Epithelial cell of proximal tubule (primary cell): ENCODE measurements at regions not wholly inside any gene's neighbourhood (a gene's known extent, or its start where the extent isn't known, plus 50 kb on each side); places are given as distances from the start of the nearest gene placed in this dataset.

Experiments used
- DNase-seq: peaks from one replicate; pipeline ENCODE4 v3.0.0-alpha.2; 2011; ENCODE audit warnings: low read depth
- H3K4me3 ChIP-seq: 2 replicates; pipeline ENCODE4 v1.5.1; 2011; ENCODE audit warnings: low read depth, mild to moderate bottlenecking, low read length
- TF ChIP-seq, protein P1 (sequence below): conservative IDR thresholded peaks from 2 replicates; pipeline ENCODE4 v1.5.1; 2012; ENCODE audit warnings: low read depth, mild to moderate bottlenecking, low read length

DNA sequence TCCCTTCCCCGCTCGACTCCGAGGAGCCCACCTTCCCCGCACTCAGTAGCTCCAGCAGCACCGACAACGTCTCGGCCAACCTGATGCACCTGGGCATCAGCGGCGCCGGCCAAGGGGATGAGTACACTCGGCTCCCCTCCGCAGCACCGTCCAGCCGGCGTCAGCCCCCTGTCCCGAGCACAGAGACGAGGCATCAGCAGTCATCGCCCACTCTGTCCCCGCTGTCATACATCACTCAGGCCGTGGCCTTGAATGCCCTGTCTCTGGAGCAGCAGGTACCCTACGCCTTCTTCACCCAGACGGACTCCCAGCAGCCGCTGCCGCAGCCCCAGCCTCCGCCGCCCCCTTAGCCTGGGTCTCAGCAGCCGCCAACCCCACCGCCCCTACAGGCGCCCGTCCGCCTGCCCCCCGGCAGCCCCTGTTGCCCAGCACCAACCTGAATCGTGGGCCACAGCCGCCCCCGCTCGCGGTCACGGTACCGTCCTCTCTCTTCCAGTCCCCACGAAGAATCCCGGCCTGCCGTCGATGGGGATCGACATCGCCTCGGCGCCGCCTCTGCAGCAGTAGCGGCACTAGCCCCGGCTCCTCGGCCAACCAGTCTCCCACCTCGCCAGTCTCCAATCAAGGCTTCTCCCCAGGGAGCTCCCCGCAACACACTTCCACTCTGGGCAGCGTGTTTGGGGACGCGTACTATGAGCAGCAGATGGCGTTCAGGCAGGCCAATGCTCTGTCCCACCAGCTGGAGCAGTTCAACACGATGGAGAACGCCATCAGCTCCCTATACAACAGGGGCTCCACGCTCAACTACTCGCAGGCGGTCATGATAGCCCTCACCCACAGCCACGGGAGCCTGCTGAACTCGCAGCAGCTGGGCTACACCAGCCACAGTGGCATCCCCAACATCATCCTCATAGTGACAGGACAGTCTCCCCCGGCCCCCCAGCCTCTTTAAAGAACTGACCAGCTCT, 1195.9 kb upstream of the CHAC2 start:
- no peak overlapping the region for H3K4me3 ChIP-seq
- TF ChIP-seq, protein P1, sequence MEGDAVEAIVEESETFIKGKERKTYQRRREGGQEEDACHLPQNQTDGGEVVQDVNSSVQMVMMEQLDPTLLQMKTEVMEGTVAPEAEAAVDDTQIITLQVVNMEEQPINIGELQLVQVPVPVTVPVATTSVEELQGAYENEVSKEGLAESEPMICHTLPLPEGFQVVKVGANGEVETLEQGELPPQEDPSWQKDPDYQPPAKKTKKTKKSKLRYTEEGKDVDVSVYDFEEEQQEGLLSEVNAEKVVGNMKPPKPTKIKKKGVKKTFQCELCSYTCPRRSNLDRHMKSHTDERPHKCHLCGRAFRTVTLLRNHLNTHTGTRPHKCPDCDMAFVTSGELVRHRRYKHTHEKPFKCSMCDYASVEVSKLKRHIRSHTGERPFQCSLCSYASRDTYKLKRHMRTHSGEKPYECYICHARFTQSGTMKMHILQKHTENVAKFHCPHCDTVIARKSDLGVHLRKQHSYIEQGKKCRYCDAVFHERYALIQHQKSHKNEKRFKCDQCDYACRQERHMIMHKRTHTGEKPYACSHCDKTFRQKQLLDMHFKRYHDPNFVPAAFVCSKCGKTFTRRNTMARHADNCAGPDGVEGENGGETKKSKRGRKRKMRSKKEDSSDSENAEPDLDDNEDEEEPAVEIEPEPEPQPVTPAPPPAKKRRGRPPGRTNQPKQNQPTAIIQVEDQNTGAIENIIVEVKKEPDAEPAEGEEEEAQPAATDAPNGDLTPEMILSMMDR: no peak
- DNase-seq: no peak

DNA sequence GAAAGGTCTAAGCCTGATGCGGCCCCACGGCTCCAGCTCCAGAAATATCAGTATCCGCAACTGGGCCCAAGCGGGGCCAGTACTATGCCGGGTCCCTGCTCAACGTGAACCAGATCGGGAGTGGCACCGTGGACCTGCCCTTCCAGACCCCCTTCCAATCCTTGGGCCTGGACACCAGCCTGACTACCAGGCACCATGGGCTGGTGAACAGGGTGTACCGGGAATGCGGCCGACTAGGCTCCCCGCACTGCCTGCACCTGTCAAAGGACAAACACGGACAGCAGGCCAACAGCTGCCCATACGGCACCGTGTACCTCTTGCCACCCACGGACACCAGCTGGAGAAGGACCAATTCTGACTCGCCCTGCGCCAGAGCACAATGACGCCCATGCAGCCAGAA, 1196.9 kb upstream of the CHAC2 start:
- H3K4me3 ChIP-seq: no peak overlapping the region
- TF ChIP-seq, protein P1: no peak
- DNase-seq: no peak

DNA sequence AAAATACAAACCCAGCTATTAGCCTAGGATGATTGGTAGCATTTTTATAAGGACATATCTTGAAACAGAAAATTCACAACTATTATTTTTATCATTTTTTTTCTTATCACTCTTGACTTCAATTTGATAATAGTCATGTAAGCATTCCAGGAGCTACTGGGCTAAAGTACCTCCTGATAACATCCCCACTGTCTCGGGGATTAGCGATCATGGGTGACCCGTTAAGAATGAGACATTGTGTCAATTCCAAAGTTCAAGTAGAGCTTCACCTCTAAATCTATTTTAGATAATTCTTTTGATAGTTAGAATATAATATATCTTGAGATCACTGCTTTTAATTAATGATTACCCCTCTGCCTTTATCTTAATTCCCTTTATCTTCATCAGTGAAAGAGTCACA, 1204.5 kb upstream of the CHAC2 start:
- TF ChIP-seq, protein P1: no peak
- no peak overlapping the region for H3K4me3 ChIP-seq
- no peak for DNase-seq

DNA sequence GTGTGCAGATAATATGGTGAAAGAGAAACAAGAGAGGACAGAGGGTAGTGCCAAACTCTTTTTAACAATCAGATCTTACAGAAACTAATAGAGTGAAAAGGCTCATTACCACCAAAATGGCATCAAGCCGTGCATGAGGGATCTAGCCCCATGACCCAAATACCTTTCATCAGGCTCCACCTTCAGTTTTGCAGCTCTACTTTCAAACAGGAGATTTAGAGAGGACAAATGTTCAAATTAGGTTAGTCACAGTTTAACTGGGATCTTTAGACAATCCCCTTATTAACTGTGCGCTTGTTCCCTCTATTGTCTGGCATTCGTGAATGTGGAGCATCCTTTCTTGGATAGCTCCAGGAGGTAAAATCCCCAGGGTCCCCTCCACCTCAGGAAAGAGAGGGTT, 1209.3 kb upstream of the CHAC2 start:
- TF ChIP-seq, protein P1: no peak
- DNase-seq: no peak
- H3K4me3 ChIP-seq: no peak overlapping the region

DNA sequence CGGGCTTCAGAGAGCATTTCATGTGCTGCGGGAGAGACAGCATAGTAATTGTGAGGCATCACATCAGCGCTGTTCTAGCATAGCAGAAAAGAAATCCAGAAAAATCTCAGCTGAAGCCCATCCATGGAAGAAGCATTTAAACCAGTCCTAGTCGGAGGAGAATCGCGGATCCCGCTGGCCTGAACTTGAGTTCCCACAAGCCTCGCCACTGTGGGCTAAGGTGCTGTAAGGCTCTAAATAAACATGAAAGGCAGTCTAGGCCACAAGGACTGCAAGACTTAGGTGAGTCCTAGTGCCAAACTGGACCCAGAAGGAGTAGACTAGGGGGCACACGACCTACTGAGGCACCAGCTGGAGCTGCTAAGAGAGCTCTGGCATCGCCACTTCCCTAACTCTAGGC, 1225.3 kb upstream of the CHAC2 start:
- no peak for DNase-seq
- H3K4me3 ChIP-seq: no peak overlapping the region
- TF ChIP-seq, protein P1: no peak

DNA sequence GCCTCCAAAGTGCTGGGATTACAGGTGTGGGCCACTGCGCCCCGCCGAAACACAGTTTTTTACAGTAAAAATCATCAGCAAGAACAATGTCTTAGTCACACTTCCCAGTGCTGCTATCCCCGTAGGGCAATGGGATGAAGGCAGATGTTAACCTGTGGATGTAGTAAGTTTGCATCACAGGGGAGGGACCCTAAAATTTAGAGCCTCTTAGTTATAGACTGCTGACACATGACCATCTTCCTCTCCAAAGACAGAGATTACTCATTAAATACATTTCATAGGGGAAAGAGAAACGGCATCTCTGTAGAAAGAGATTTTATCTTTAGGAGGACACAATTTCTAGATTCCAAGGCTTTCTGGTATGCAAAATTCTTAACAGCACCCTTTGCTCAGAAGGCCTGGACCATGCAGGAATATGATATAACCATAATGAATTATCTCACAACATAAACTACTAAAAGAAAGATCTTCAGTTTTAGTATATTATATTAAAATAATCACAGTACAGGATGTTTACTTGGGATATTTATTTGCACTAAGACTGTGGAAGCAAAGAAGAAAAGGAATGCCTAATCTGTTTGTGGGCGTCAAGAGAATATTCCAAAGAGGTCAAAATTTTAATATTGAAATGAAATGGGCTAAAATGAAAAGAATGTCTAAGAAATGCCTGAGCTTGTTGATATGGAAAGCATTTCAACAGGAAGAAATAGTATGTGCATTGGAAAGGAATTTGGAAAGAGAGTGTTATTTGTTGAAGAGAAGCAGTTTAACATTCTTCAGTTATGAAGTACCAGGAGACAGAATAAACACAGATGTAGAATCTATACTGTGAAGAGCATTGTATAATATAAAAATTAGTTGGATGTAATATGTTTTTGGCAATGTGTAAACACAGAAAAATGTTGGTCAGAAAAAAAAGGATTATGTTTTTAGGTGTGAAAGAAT, 1228.3 kb upstream of the CHAC2 start:
- H3K4me3 ChIP-seq: no peak overlapping the region
- TF ChIP-seq, protein P1: no peak
- DNase-seq: no peak
